ENCODE measurements at regions not wholly inside any gene's neighbourhood (a gene's known extent, or its start where the extent isn't known, plus 50 kb on each side); places are given as distances from the start of the nearest gene placed in this dataset.
A peak's percentile ranks its signal among the peaks of the same experiment; 100 is the strongest.

DNA sequence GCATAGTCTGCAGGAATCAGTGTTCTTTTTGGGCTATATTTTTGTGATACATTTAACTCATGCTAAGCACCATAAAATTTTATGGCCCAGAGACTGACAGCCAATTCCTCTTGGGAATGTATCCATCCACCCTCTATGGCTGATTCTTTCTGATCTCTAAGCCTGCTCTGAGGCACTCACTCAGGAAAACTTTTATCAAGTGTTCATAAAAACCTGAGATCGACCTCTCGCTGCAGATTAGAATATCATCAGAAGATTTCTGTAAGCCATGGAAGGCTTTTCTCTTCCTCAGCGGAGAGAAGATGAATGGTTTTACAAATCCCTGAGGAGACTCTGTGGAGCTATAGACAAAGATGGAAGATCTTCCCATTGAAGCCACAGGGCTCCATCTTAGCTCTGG, 489.8 kb upstream of the GHITM start:
- no peak for DNase-seq (ENCODE audit: low read depth in 2 of 3, low spot score in 1 of 3)

DNA sequence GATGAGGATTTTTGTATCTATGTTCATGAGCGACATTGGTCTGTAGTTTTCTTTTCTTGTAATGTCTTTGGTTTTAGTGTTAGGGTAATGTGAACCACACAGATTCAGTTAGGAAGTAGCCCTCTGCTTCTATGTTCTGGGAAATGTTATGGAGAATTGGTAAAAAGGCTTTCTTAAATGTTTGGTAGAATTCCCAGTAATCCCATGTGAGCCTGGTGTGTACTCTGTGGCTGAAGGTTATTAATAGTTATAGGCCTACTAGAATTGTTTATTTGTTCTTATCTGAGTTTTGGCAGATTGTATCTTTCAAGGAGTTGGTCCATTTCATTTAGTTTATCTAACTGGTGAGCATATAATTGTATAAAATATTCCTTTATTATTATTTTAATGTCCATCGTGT, 484.6 kb upstream of the GHITM start:
- DNase-seq (ENCODE audit: low read depth in 2 of 3, low spot score in 1 of 3) = no peak

DNA sequence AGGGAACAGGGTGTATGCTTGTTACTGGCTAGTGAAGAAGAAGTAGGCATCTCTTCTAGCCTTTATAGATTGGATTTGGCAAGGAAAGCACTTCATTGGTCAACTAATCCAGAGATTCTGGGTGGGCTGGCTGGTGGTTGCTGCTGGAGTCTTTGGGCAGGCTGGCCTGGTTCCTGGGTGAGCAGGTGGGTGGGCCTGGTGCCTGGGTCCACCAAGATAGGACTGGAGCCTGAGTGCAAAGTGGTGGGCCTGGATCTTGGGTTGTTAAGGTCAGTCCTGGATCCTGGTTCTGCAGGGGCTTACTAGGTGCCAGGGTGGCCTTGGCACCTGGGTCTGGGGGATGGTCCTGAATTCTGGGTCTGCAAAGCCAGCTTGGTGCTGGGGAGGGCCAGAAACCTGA, 482.4 kb upstream of the GHITM start:
- DNase-seq (ENCODE audit: low read depth in 2 of 3, low spot score in 1 of 3) = no peak

DNA sequence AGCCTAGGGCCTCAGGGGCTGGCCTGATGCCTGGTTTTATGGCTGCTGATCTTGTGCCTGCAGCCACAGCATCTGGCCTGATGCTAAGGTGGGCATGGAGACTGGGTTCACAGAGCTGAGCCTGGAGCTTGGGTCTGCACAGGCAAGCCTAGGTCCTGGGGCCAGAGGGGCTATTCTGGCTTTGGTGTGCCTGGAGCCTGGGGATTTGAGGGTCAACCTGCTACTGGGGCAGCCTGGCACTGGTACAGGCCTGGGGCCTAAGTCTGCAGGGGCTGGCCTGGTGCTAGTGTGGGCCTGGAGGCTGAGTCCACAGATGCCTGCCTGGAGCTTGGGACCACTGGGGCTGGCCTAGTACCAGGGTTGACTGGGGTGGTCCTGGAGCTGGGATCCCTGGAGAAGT, 481.8 kb upstream of the GHITM start:
- no peak for DNase-seq (ENCODE audit: low read depth in 2 of 3, low spot score in 1 of 3)

DNA sequence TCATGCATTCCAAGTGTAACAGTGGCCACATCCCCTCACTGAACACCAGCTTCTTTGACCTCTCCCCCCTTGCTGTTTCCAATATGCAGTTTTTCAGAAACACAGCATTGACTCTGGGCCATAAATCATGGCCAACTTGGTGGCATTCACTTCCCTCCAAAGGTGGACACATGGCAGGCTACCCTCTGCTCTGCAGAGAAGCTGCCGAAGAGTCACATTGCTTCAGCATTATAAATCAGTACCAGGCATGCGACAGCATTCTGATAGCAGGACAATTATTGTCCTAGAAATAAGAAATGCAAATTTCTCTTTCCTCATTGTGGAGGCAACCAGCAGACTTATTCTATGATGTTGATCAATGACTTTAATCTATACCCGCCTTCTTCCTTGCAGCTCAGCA, 475.4 kb upstream of the GHITM start:
- no peak for DNase-seq (ENCODE audit: low read depth in 2 of 3, low spot score in 1 of 3)

DNA sequence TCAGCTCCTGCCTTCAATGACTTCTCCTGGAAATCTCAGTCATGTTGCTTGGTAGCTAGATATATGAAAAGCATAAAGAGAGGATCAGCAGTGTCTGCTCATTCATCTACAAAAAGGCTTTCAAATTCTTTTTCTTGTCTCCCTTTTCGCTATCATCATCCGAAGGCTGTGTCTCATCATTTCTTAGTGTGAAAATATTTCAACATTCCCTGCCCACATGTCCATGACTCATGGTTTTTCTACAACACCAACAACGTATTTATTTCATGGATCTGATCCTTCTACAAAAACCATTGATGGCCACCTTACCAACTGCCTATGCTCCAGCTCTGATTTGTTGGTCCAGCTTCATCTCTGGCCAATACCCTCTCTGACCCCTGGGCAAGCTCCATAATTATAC, 472.5 kb upstream of the GHITM start:
- no peak for DNase-seq (ENCODE audit: low read depth in 2 of 3, low spot score in 1 of 3)

DNA sequence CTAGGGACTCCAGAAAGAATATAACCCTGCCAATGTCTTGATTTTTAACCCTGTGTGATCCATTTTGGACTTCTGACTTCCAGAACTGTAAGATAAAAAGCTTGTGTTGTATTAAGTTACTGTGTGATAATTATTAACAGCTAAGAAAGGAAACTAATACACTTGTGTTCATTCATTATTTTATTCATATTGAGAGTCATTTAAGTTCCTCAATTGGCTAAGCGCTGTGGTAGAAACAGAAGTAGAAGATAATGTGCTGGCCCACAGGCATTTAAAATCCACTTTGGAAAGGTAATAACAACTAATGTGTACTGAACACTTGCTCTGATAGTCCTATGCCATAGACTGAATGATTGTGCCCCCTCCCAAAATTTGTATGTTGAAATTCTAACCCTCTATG, 471.7 kb upstream of the GHITM start:
- DNase-seq (ENCODE audit: low read depth in 2 of 3, low spot score in 1 of 3) = no peak

DNA sequence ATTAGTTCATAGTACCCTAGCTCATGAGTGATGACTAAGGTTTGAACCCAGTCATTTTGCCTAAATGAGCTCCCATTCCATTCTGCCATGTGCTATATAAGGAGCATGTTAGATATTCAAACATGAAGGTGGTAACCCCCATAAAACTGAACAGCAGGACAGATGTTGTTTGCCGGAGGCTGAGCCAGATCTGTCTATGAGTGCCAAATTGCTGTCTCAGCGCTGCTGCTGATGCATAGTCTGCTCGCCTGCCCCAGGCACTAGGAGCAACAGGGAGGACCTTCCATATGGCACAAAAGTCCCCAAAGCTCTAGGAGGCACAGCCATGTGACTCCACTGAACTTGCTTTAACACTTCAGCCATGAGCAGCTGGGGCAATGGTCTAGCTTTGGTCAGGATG, 466.0 kb upstream of the GHITM start:
- no peak for DNase-seq (ENCODE audit: low read depth in 2 of 3, low spot score in 1 of 3)

DNA sequence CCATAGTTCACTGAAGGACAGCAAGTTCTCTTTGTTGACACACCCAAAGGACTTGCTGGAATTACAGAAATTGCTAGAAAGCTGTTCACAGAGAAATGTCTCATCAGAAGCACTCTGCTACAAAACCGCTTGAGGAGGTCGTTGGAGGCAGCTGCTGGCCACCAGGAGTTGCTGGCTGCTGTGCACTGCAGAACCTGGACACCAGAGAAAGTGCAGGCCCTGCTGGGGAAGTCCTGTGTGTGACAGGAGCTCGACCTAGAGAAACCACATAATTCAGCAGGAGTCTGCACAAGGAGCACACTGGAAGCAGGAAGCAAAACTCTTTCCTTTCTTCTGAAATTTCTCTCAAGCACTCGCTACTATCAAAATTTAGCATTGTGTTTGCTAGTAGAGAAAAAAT, 461.5 kb upstream of the GHITM start:
- no peak for DNase-seq (ENCODE audit: low read depth in 2 of 3, low spot score in 1 of 3)

DNA sequence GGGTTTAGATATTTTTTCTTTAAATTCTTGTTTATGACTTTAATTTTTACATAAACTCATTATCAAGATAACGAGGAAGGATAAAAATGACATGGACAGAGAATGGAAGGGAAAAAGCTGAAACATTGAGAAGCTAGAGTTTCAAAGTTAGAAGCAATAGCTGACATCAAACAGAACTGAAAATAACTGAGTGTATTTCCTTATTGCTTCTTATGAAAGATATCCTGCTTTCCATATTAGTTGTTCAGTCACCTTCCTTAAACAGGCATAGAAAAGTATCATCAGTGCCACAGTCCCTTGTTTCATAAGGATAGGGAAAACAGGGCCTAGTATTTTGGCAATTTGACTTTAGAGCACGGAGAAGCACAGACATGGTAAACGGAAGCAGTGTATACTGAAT, 460.5 kb upstream of the GHITM start:
- DNase-seq (ENCODE audit: low read depth in 2 of 3, low spot score in 1 of 3) = no peak

DNA sequence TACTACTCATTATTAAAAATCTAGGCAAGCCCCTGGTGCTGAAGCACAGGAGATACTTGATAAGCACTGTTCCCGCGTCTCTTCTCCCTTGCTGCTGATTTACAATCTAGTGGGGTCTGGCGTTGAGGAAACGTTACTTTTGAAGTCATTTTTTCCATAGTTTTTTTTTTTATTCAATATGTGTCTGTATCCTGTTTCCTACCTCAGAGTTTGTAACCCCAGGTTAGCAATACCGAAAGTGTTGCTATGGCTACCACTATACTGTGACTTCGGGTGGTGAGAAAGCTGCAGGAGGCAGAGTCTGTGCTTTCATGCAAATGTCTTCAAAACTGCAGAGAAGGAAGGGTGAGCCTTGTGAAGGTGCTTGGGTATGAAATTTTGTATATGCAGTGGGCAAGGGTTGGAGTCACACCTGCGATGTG, 458.8 kb upstream of the GHITM start:
- peak in 2 of 3 donors; percentile 3 to 20 for DNase-seq (ENCODE audit: low read depth in 2 of 3, low spot score in 1 of 3)

DNA sequence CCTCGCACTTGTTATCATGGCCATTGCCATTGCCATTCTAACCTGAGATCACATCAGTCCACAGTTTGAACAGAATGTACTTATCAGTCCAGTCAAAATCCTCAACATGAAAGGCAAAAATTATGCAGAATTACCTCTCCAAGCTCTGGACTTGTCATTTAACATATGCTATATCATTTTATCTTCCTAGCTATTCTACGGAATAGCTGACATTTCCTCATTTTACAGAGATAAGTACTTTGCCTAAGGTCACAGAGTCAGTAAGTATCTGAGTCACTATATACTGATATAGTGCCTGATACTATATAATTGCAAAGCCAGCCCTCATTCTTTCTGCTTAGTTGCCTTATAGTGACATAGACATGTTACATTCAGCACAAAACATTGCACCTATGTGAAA, 456.9 kb upstream of the GHITM start:
- DNase-seq (ENCODE audit: low read depth in 2 of 3, low spot score in 1 of 3) = no peak

DNA sequence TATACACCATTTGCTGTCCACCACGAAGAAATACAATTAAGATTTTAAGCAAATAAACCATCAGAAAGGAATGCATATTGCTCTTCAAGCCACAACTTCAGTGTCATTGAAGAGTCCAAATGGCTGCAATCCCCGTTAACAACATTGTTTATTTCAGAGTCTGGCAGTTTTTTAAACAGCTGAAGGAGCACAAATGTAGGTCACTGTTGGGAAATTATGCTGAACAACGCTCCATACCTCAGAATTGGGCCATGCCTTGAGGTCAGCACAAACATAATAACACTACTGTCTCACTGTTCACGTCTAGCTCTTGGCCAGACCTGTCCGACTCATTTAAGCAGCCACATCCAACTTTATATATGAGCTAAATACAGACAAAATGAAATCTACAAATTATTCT, 453.9 kb upstream of the GHITM start:
- no peak for DNase-seq (ENCODE audit: low read depth in 2 of 3, low spot score in 1 of 3)

DNA sequence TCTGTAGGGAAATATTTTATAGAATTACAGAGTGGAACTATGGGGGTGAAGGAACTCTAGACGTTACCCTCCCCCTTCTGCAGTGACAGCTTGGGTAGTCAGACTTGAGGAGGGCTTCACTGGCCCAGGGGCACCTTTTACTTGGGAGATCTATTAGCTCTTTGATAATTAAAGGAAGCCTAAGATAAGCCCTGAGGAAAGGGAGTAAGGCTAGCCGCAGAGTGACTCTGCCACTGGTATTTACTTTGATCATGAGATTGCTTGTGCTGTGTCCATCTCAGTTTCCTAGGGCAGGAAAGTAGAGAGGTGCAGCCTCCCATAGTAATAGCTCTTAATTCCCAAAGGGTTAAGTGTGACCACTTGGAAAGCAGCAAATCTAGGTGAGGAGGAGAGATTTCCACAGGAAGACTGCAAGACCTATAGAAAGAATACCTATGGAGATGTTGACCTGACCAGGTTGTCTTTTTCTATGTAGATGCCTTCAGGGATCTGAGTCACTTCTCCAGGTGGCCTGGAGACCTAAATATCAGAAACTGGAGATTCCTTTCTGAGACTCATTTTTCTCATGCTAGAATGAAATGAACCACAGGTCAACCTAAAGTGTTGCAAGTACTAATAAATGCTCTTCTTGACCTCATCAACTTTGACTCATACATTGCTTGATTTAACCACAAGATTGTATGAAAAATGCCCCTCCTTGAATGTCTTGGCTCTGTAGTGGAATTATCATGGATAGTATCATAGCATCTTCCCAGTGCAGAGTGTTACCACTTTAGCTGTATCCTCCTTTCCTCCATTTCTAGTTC, 447.3 kb upstream of the GHITM start:
- DNase-seq (ENCODE audit: low read depth in 2 of 3, low spot score in 1 of 3) = no peak

DNA sequence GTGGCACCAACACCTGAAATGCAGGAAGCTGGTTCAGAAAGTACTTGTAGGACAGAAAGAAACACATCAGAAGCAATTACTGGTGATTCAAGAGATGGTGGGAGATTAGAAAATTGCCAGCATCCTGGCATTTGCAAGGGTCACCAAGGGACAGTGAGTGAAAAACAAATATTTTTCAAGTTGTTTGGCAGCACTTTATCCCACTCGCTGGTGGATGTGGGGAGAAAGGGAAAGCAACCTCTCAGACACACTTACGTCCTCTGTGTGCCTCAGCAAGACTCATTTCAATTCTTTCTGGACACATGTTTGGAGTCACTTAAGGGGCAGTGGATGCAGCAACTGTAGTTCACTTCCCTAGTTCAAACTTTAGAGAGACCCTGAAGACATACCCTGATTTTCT, 440.4 kb upstream of the GHITM start:
- DNase-seq (ENCODE audit: low read depth in 2 of 3, low spot score in 1 of 3) = no peak

DNA sequence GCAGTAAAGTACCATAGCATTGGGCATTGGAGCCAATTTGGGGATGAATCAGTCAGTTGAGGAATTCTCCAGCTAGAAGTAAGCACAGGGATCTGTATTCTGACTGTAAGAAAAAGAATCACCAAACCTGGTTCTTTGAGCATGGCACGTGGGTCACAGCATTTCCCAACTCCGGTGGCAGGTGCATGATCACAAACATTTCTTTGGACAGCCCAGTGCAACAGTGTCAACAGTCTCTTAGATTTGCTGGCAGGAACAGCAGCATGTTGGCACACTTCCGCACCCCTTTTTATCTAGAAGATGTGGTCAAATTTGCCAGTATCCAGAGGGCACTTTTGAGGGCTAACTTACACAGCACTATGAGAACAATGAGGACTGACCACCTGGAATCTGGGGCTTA, 437.5 kb upstream of the GHITM start:
- DNase-seq (ENCODE audit: low read depth in 2 of 3, low spot score in 1 of 3) = no peak

DNA sequence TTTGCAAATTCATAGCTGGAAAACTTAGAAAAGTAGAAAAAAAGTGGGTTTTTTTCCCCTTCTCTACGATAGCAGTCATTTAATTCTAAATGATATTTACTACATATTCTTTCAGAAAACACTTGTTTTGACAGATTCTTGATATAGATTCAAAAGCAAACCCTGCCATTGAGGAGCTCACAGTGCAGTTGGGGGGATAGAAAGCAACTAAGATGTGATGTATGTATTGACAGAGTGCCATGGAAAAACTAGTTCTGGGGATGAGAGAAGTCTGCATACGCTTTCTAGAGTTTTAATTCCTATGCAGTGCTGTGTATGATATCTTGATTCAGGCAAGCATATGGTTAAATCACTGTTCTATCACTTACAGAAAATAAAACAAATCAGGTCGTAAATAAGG, 436.6 kb upstream of the GHITM start:
- no peak for DNase-seq (ENCODE audit: low read depth in 2 of 3, low spot score in 1 of 3)

DNA sequence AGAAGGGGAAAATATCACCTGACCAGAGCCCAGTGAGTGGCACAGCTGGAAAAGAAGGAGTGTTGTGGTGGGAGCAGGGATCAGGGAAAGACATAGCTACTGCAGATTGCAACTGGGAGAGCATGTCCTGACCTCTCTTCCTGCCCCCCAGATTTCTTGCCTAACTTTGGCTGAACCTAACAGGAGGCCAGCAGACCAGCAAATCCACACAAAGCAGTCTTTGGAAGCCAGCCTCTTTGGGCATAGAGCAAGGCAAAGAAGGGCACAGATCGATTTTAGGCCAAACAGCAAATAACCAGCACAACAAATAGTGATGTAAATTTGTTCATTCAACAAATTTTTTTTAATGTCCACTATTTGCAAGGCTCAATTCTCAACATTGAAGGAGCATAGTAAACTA, 433.2 kb upstream of the GHITM start:
- DNase-seq (ENCODE audit: low read depth in 2 of 3, low spot score in 1 of 3) = no peak

DNA sequence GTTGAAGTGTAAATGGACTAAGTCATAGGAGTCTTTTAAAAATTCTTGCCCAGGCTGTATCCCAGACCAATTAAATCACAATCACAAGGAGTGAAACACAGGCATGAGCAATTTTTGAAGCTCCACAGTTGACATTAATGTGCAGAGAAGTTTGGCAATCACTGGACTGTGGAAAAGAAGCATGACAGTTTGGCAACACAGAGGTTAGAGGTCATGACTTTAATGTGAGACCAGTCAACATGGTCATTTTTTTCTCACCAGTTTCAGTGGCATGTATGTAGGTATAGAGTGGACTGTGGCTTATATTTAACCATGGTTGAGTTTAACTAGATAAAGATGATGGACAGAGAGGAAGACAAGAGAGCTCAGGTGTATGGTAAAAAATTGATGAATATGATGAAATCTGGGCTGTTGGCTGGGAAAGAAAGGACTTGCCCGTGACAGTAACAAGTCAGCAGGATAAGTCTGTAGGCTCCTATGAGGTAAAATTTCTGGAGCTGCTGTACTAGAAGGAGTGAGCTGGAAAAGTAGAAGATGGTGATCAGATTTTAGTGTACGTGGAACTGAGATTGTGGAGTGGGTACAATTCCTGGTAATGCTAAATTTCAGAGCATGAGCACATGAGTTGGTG, 432.2 kb upstream of the GHITM start:
- DNase-seq (ENCODE audit: low read depth in 2 of 3, low spot score in 1 of 3) = no peak

DNA sequence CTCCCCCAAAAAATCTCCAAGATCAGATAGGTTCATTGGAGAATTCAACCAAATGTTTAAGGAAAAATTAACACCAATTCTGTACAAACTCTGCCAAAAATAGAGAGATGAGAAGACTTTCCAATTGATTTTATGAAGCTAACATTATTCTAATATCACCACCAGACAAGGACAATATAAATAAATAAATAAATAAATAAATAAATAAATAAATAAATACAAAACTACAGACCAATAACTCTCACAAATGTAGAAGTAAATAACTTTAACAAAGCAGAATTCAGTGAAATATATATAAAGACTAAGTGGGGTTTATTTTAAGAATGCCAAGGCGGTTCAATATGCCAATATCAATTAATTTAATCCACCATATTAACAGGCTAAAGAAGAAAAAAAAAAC, 425.9 kb upstream of the GHITM start:
- DNase-seq (ENCODE audit: low read depth in 2 of 3, low spot score in 1 of 3) = no peak

DNA sequence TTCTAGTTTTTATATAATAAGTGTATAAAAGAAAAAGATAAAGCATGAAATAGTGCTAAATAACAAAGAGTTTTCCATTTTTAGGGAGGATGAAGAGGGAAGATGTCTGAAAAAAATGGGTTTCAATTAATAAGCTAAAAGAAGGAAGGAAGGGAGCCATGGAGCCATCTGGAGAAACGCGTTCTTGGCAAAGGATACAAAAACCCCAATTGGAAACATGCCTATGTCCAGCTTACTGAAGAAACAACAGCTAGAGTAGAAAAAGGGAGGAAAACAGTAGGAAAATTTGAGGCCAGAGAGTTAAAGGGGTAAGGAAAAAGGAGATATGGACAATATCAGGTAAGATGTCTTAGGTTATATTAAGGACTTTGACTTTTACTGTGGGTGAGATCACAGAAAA, 416.2 kb upstream of the GHITM start:
- DNase-seq (ENCODE audit: low read depth in 2 of 3, low spot score in 1 of 3) = no peak

DNA sequence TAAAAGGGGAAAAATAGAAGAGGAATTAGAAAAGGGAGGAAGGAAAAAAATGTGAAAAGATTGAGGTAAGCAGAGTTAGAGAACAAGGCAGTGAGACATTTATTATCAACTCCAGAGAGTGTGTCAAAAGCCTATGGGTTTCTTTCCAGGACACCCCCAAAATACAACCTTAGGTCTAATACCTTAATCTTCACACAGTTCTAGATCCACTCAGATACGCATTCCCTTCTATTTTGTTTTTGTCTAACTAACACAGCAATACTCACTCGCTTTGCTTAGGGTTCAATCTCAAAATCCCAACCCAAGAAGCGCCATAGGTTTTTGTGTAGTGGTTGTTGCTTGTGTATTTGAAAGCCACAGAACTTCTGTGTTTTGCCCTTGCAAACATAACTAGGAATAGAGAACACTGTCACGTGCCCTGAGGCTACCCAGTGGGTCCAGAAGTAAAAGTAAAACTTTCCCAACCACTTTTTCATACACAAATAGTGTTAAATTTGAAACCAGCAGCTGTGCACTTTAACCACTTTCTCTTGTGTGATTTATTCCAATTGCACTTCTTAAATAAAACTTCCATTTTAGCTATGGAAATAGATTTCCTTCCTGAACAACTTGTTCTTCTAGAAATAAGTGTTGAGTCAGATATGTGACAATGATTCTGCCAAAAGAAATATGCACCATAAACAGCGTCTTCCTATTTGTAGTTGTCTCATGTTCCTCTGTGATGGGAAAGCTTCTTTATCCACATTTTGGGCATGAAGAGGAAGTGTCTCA, 414.7 kb upstream of the GHITM start:
- DNase-seq (ENCODE audit: low read depth in 2 of 3, low spot score in 1 of 3) = no peak

Measured in stimulated activated CD4-positive, alpha-beta T cell treated with anti-CD3 and anti-CD28 coated beads, Interleukin-12 subunit alpha, Interleukin-12 subunit beta, amount 100 ng/mL, for 48 hours (primary cell).